DOHH2 (cell line): ENCODE measurements at regions not wholly inside any gene's neighbourhood (a gene's known extent, or its start where the extent isn't known, plus 50 kb on each side); places are given as distances from the start of the nearest gene placed in this dataset.

Experiments used
- H3F3A ChIP-seq: fragments of 200-600 bp; sonication (generic), shearing (Covaris generic); 2 replicates; pipeline ENCODE4 v1.6.0; 2016; ENCODE audit warnings: antibody characterized with exemption, mild to moderate bottlenecking; ENCODE audit not compliant: control insufficient read depth, insufficient read depth
- H3K27ac ChIP-seq: fragments of 200-600 bp; sonication (generic); 2 replicates; pipeline ENCODE4 v1.5.1; 2014; ENCODE audit warnings: low read depth, mild to moderate bottlenecking, low read length, moderate library complexity
- H3K27me3 ChIP-seq: fragments of 200-600 bp; sonication (generic); 2 replicates; pipeline ENCODE4 v1.6.1; 2014; ENCODE audit warnings: mild to moderate bottlenecking, low read length, mixed read lengths; ENCODE audit not compliant: control insufficient read depth
- H3K36me3 ChIP-seq: fragments of 200-600 bp; sonication (generic); 2 replicates; pipeline ENCODE4 v1.6.1; 2014; ENCODE audit warnings: mild to moderate bottlenecking, low read length, moderate library complexity, mixed read lengths; ENCODE audit not compliant: control insufficient read depth
- H3K4me1 ChIP-seq: fragments of 200-600 bp; sonication (generic); 2 replicates; pipeline ENCODE4 v1.6.1; 2014; ENCODE audit warnings: mild to moderate bottlenecking, low read length, mixed read lengths; ENCODE audit not compliant: control insufficient read depth
- H3K4me2 ChIP-seq: fragments of 200-600 bp; sonication (generic); 2 replicates; pipeline ENCODE4 v1.6.0; 2014; ENCODE audit warnings: mild to moderate bottlenecking, low read length, moderate library complexity
- H3K4me3 ChIP-seq: fragments of 200-600 bp; sonication (generic); 2 replicates; pipeline ENCODE4 v1.5.1; 2014; ENCODE audit warnings: mild to moderate bottlenecking, low read length, mixed read lengths
- H3K79me2 ChIP-seq: fragments of 200-600 bp; sonication (generic); 2 replicates; pipeline ENCODE4 v1.6.1; 2014; ENCODE audit warnings: mild to moderate bottlenecking, low read length, mixed read lengths; ENCODE audit not compliant: control insufficient read depth
- H3K9me2 ChIP-seq: fragments of 200-600 bp; sonication (generic); replicated peaks from 2 replicates; pipeline ENCODE4 v1.6.1; 2014; ENCODE audit warnings: mild to moderate bottlenecking, low read length, mixed read lengths; ENCODE audit not compliant: control insufficient read depth
- H3K9me3 ChIP-seq: fragments of 200-600 bp; sonication (generic); 2 replicates; pipeline ENCODE4 v1.6.1; 2014; ENCODE audit warnings: antibody characterized with exemption, low read length, mixed read lengths; ENCODE audit not compliant: control insufficient read depth, insufficient read depth
- H4K20me1 ChIP-seq: fragments of 200-600 bp; sonication (generic); 2 replicates; pipeline ENCODE4 v1.6.0; 2014; ENCODE audit warnings: low read depth, mild to moderate bottlenecking, antibody characterized with exemption, low read length, moderate library complexity; ENCODE audit not compliant: control insufficient read depth, insufficient read depth
- CTCF ChIP-seq: fragments of 200-600 bp; sonication (generic); IDR thresholded peaks from one replicate; pipeline ENCODE4 v1.5.1; 2014; ENCODE audit warnings: antibody characterized with exemption, mild to moderate bottlenecking, low read depth, low read length; ENCODE audit not compliant: poor library complexity, severe bottlenecking
- EZH2phosphoT487 ChIP-seq: fragments of 200-600 bp; sonication (generic); IDR thresholded peaks from 2 replicates; pipeline ENCODE4 v1.6.1; 2017; ENCODE audit warnings: borderline replicate concordance, mild to moderate bottlenecking, antibody characterized with exemption, low read length, moderate library complexity, mixed read lengths

GRCh38 chr4:38467296-38467695 lies 196.7 kb upstream of the KLF3 start:
- TF ChIP-seq EZH2phosphoT487 (no peak), CTCF (no peak)
- H3K36me3 ChIP-seq = no peaks in the 10 kb centered on the region
- H3K27me3 ChIP-seq = no peaks in the 10 kb centered on the region
- H3K4me1 ChIP-seq = no peaks in the 10 kb centered on the region
- no peaks in the 10 kb centered on the region for H4K20me1 ChIP-seq
- H3K4me2 ChIP-seq = no peak overlapping the region
- no peaks in the 10 kb centered on the region for H3K79me2 ChIP-seq
- H3F3A ChIP-seq = no peaks in the 10 kb centered on the region
- no peaks in the 10 kb centered on the region for H3K9me3 ChIP-seq
- no peaks in the 10 kb centered on the region for H3K9me2 ChIP-seq
- H3K27ac ChIP-seq = no peak overlapping the region
- no peak overlapping the region for H3K4me3 ChIP-seq

- Histone ChIP-seq H4K20me1 (no peaks in the 10 kb centered on the region), H3K27me3 (no peaks in the 10 kb centered on the region), H3K4me3 (no peak overlapping the region), H3F3A (no peaks in the 10 kb centered on the region), H3K27ac (no peak overlapping the region), H3K9me2 (no peaks in the 10 kb centered on the region), H3K36me3 (no peaks in the 10 kb centered on the region), H3K9me3 (no peaks in the 10 kb centered on the region), H3K79me2 (no peaks in the 10 kb centered on the region), H3K4me1 (no peaks in the 10 kb centered on the region), H3K4me2 (no peak overlapping the region)
- TF ChIP-seq EZH2phosphoT487 (no peak), CTCF (no peak)
These were observed 195.6 kb upstream of the KLF3 start for GRCh38 chr4:38468339-38468866.

- Histone ChIP-seq H3F3A (no peaks in the 10 kb centered on the region), H3K9me3 (no peaks in the 10 kb centered on the region), H3K27me3 (no peaks in the 10 kb centered on the region), H4K20me1 (no peaks in the 10 kb centered on the region), H3K4me2 (no peak overlapping the region), H3K36me3 (no peaks in the 10 kb centered on the region), H3K4me1 (no peaks in the 10 kb centered on the region), H3K4me3 (no peak overlapping the region), H3K79me2 (no peaks in the 10 kb centered on the region), H3K27ac (no peak overlapping the region), H3K9me2 (no peaks in the 10 kb centered on the region)
- TF ChIP-seq CTCF (no peak), EZH2phosphoT487 (no peak)
These were observed 194.6 kb upstream of the KLF3 start for GRCh38 chr4:38469410-38469809.

GRCh38 chr4:38470735-38471262 lies 193.2 kb upstream of the KLF3 start:
- H3F3A ChIP-seq = no peaks in the 10 kb centered on the region
- H3K9me3 ChIP-seq = no peaks in the 10 kb centered on the region
- H3K9me2 ChIP-seq = no peaks in the 10 kb centered on the region
- no peak overlapping the region for H3K27ac ChIP-seq
- H3K79me2 ChIP-seq = no peaks in the 10 kb centered on the region
- H4K20me1 ChIP-seq = no peaks in the 10 kb centered on the region
- H3K4me2 ChIP-seq = no peak overlapping the region
- no peak for TF ChIP-seq CTCF
- no peak for TF ChIP-seq EZH2phosphoT487
- no peaks in the 10 kb centered on the region for H3K4me1 ChIP-seq
- no peaks in the 10 kb centered on the region for H3K36me3 ChIP-seq
- H3K4me3 ChIP-seq = no peak overlapping the region
- no peaks in the 10 kb centered on the region for H3K27me3 ChIP-seq
